A673 (cell line): ENCODE measurements at regions not wholly inside any gene's neighbourhood (a gene's known extent, or its start where the extent isn't known, plus 50 kb on each side); places are given as distances from the start of the nearest gene placed in this dataset.
"Not testable (repeated sequence)": the region's sequence is repeated elsewhere in the genome, so short reads cannot be mapped to it uniquely, and the experiment has no call there.

ENCODE experiments used
- BruUV-seq: library from RNA; stranded (reverse); fragments of 400-500 nt; replicated peaks from 2 replicates; lab custom pipeline; 2021; lab: Mats Ljungman, UMichigan
- CTCF ChIA-PET: fragments of 300-600 bp; sonication (Branson Sonifier 250); formaldehyde crosslinking; loops from one replicate; lab custom pipeline; 2022; ENCODE audit warnings: antibody characterized with exemption; lab: Charles Lee
- POLR2A ChIA-PET: fragments of 300-600 bp; sonication (Branson Sonifier 250); formaldehyde crosslinking; loops from one replicate; lab custom pipeline; 2022; ENCODE audit warnings: antibody characterized with exemption; ENCODE audit not compliant: low non-redundant PET; lab: Charles Lee
- DNase-seq: peaks from one replicate; pipeline ENCODE4 v3.0.0-alpha.2; 2015; ENCODE audit warnings: low spot score
- H3K27ac ChIP-seq: fragments of 200-600 bp; sonication (generic); 2 replicates; pipeline ENCODE4 v1.5.1; 2016; ENCODE audit warnings: mixed run types, low read depth, mild to moderate bottlenecking, mixed read lengths, antibody characterized with exemption, low read length; ENCODE audit not compliant: poor library complexity, severe bottlenecking
- H3K27me3 ChIP-seq: fragments of 200-600 bp; sonication (generic); replicated peaks from 2 replicates; pipeline ENCODE4 v1.6.1; 2017; ENCODE audit warnings: mixed run types, low read depth, mild to moderate bottlenecking, mixed read lengths, antibody characterized with exemption, low read length; ENCODE audit not compliant: insufficient read depth, poor library complexity
- H3K36me3 ChIP-seq: fragments of 200-600 bp; sonication (generic); 2 replicates; pipeline ENCODE4 v1.6.1; 2016; ENCODE audit warnings: mixed run types, mild to moderate bottlenecking, mixed read lengths, antibody characterized with exemption, low read length; ENCODE audit not compliant: insufficient read depth, poor library complexity, severe bottlenecking
- H3K4me1 ChIP-seq: fragments of 200-600 bp; sonication (generic); 2 replicates; pipeline ENCODE4 v1.6.1; 2017; ENCODE audit warnings: mixed run types, mild to moderate bottlenecking, mixed read lengths, antibody characterized with exemption, low read length; ENCODE audit not compliant: insufficient read depth, poor library complexity, severe bottlenecking
- H3K4me3 ChIP-seq: fragments of 200-600 bp; sonication (generic); 2 replicates; pipeline ENCODE4 v1.5.1; 2016; ENCODE audit warnings: low read depth, mixed run types, mild to moderate bottlenecking, mixed read lengths, low read length; ENCODE audit not compliant: poor library complexity, severe bottlenecking
- H3K9me3 ChIP-seq: fragments of 200-600 bp; sonication (generic); 2 replicates; pipeline ENCODE4 v1.6.1; 2016; ENCODE audit warnings: mixed run types, low read depth, mild to moderate bottlenecking, mixed read lengths, antibody characterized with exemption, low read length; ENCODE audit not compliant: poor library complexity, severe bottlenecking
- CTCF ChIP-seq: fragments of 300-800, 200-600 bp; sonication (generic); conservative IDR thresholded peaks from 2 replicates; pipeline ENCODE4 v1.5.1; 2017; ENCODE audit warnings: low read depth, mild to moderate bottlenecking, antibody characterized with exemption, low read length, moderate library complexity, mixed read lengths
- EZH2 ChIP-seq: fragments of 200-600 bp; sonication (generic); IDR thresholded peaks from 2 replicates; pipeline ENCODE4 v1.6.1; 2017; ENCODE audit warnings: borderline replicate concordance, low read depth, mild to moderate bottlenecking, mixed read lengths, antibody characterized with exemption, low read length; ENCODE audit not compliant: poor library complexity, severe bottlenecking
- intact Hi-C: fragments of 100-400 bp; cut with micrococcal nuclease; formaldehyde crosslinking; loops from one replicate; pipeline ENCODE4 v1.10.0; 2022; ENCODE audit not compliant: unreplicated experiment

GRCh38 chr22:11598492-11599440 is 3929.2 kb upstream of the OR11H1 start:
- Histone ChIP-seq H3K4me3 (no peak overlapping the region), H3K36me3 (no peaks in the 10 kb centered on the region), H3K9me3 (peaks cover 51% of the 10 kb centered on the region), H3K4me1 (no peaks in the 10 kb centered on the region), H3K27ac (no peak overlapping the region), H3K27me3 (no peaks in the 10 kb centered on the region)
- ChIA-PET CTCF (no interaction called here), POLR2A (no interaction called here)
- intact Hi-C loops = no loop called here
- BruUV-seq = no TSS peak
- no peak for DNase-seq
- TF ChIP-seq EZH2 (no peak), CTCF (no peak)

- H3K27me3 ChIP-seq, POLR2A ChIA-PET, H3K4me3 ChIP-seq, DNase-seq, CTCF ChIA-PET, H3K36me3 ChIP-seq, BruUV-seq, intact Hi-C loops, H3K27ac ChIP-seq, H3K4me1 ChIP-seq: not testable (repeated sequence)
- H3K9me3 ChIP-seq = peaks cover 50% of the 10 kb centered on the region
These were observed 3928.5 kb upstream of the OR11H1 start for GRCh38 chr22:11599456-11599855.

- DNase-seq, H3K36me3 ChIP-seq, H3K27me3 ChIP-seq, H3K4me1 ChIP-seq, BruUV-seq, intact Hi-C loops, CTCF ChIA-PET, POLR2A ChIA-PET, H3K27ac ChIP-seq, H3K4me3 ChIP-seq: not testable (repeated sequence)
- H3K9me3 ChIP-seq = peaks cover 47% of the 10 kb centered on the region
These were observed 3927.8 kb upstream of the OR11H1 start for GRCh38 chr22:11600161-11600560.

GRCh38 chr22:11600896-11601890 is 3926.8 kb upstream of the OR11H1 start:
- H3K27ac ChIP-seq, DNase-seq, H3K27me3 ChIP-seq, H3K4me1 ChIP-seq, H3K4me3 ChIP-seq, CTCF ChIA-PET, BruUV-seq, POLR2A ChIA-PET, H3K36me3 ChIP-seq, intact Hi-C loops: not testable (repeated sequence)
- H3K9me3 ChIP-seq = peaks cover 48% of the 10 kb centered on the region

GRCh38 chr22:11604635-11605395 is 3923.2 kb upstream of the OR11H1 start:
- CTCF ChIA-PET, H3K27ac ChIP-seq, POLR2A ChIA-PET, DNase-seq, H3K4me3 ChIP-seq, H3K36me3 ChIP-seq, intact Hi-C loops, BruUV-seq, H3K27me3 ChIP-seq, H3K4me1 ChIP-seq: not testable (repeated sequence)
- H3K9me3 ChIP-seq = peaks cover 33% of the 10 kb centered on the region
